ENCODE measurements at regions not wholly inside any gene's neighbourhood (a gene's known extent, or its start where the extent isn't known, plus 50 kb on each side); places are given as distances from the start of the nearest gene placed in this dataset.

DNA sequence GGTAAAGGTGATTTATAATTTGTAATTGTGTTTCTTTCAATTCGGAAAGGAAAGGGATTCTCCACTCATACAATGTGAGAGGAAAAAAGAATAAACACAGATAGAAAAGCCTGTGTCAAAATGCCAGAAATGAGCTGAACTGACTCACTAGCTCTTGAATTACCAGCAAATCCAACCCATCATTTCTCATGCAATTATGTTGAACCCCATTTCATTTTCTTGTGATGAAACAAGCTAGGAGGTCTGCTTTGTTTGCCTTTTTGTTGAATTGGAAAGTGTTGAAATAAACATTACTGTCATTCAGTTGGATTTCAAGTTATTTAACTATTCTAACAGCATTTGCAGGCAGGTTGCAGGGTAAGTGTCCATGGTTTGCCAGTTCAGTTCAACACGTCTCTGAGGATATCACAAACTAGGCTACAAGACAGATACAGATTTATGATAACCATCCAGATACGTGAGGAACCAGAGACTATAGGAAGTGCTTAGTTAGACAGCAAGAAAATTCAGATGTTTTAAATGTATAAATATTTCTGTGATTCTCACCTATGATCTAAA lies 547.2 kb downstream of the MAT2B start:
- TF ChIP-seq, protein P1, sequence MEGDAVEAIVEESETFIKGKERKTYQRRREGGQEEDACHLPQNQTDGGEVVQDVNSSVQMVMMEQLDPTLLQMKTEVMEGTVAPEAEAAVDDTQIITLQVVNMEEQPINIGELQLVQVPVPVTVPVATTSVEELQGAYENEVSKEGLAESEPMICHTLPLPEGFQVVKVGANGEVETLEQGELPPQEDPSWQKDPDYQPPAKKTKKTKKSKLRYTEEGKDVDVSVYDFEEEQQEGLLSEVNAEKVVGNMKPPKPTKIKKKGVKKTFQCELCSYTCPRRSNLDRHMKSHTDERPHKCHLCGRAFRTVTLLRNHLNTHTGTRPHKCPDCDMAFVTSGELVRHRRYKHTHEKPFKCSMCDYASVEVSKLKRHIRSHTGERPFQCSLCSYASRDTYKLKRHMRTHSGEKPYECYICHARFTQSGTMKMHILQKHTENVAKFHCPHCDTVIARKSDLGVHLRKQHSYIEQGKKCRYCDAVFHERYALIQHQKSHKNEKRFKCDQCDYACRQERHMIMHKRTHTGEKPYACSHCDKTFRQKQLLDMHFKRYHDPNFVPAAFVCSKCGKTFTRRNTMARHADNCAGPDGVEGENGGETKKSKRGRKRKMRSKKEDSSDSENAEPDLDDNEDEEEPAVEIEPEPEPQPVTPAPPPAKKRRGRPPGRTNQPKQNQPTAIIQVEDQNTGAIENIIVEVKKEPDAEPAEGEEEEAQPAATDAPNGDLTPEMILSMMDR (IDR thresholded peaks at IDR 0.05; ENCODE audit: insufficient read depth, low read length, poor library complexity, severe bottlenecking) = no peak
- TF ChIP-seq EZH2phosphoT487 (conservative IDR thresholded peaks at IDR 0.05; ENCODE audit: low read length) = no peak
- no peaks in the 10 kb centered on the region for H3K79me2 ChIP-seq (ENCODE audit: insufficient read depth, low read length)
- H3K9ac ChIP-seq (ENCODE audit: low read length) = no peak overlapping the region
- H3K36me3 ChIP-seq (ENCODE audit: low read length) = no peaks in the 10 kb centered on the region
- no peaks in the 10 kb centered on the region for H3K9me2 ChIP-seq (replicated peaks; ENCODE audit: insufficient read depth, low read length)
- H3F3A ChIP-seq (ENCODE audit: insufficient read depth) = no peaks in the 10 kb centered on the region
- no peaks in the 10 kb centered on the region for H3K9me3 ChIP-seq (ENCODE audit: insufficient read depth, low read length)
- no peak overlapping the region for H3K27ac ChIP-seq (ENCODE audit: low read depth, low read length)
- no peak overlapping the region for H3K4me2 ChIP-seq (ENCODE audit: low read depth, low read length, poor library complexity, severe bottlenecking)
- H4K20me1 ChIP-seq (ENCODE audit: low read depth, low read length) = no peaks in the 10 kb centered on the region
- no peak overlapping the region for H3K4me3 ChIP-seq (ENCODE audit: insufficient read depth, low read length, poor library complexity, severe bottlenecking)
- no peaks in the 10 kb centered on the region for H3K27me3 ChIP-seq (ENCODE audit: low read length)
- H2AFZ ChIP-seq (ENCODE audit: low read depth, low read length, severe bottlenecking) = no peak overlapping the region

- H3K4me2 ChIP-seq (ENCODE audit: low read depth, low read length, poor library complexity, severe bottlenecking) = no peak overlapping the region
- no peaks in the 10 kb centered on the region for H3K79me2 ChIP-seq (ENCODE audit: insufficient read depth, low read length)
- no peaks in the 10 kb centered on the region for H3K36me3 ChIP-seq (ENCODE audit: low read length)
- H3K9ac ChIP-seq (ENCODE audit: low read length) = no peak overlapping the region
- no peak overlapping the region for H2AFZ ChIP-seq (ENCODE audit: low read depth, low read length, severe bottlenecking)
- TF ChIP-seq EZH2phosphoT487 (conservative IDR thresholded peaks at IDR 0.05; ENCODE audit: low read length) = no peak
- TF ChIP-seq, protein P1 (IDR thresholded peaks at IDR 0.05; ENCODE audit: insufficient read depth, low read length, poor library complexity, severe bottlenecking) = no peak
- no peaks in the 10 kb centered on the region for H3K9me3 ChIP-seq (ENCODE audit: insufficient read depth, low read length)
- H3K27ac ChIP-seq (ENCODE audit: low read depth, low read length) = no peak overlapping the region
- H3K9me2 ChIP-seq (replicated peaks; ENCODE audit: insufficient read depth, low read length) = no peaks in the 10 kb centered on the region
- H3K4me3 ChIP-seq (ENCODE audit: insufficient read depth, low read length, poor library complexity, severe bottlenecking) = no peak overlapping the region
- H3K27me3 ChIP-seq (ENCODE audit: low read length) = no peaks in the 10 kb centered on the region
- no peaks in the 10 kb centered on the region for H3F3A ChIP-seq (ENCODE audit: insufficient read depth)
- H4K20me1 ChIP-seq (ENCODE audit: low read depth, low read length) = no peaks in the 10 kb centered on the region
Observed at GRCh38 chr5:164053123-164053522, 547.7 kb downstream of the MAT2B start.

DNA sequence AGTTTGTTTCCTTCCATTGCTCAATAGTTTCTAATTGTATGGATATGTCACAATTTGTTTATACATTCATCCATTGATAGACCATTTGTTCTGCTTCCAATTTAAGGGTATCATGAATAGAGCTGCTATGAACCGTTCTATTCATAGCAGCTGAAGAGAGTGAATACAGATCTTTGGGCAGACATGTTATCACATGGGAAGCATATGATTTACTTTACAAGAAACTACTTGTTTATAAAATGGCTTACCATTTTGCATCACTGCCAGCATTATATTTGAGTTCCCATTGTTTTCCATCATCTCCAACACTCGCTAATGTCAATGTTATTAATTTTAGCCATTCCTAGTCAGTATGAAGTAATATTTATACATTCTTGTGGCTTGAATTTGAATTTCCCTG lies 549.0 kb downstream of the MAT2B start:
- no peaks in the 10 kb centered on the region for H3K27me3 ChIP-seq (ENCODE audit: low read length)
- no peak overlapping the region for H3K27ac ChIP-seq (ENCODE audit: low read depth, low read length)
- no peak for TF ChIP-seq EZH2phosphoT487 (conservative IDR thresholded peaks at IDR 0.05; ENCODE audit: low read length)
- TF ChIP-seq, protein P1 (IDR thresholded peaks at IDR 0.05; ENCODE audit: insufficient read depth, low read length, poor library complexity, severe bottlenecking) = no peak

More for the DNA sequence above, 549.0 kb downstream of the MAT2B start:
- Histone ChIP-seq H3K9me3 (ENCODE audit: insufficient read depth, low read length) (no peaks in the 10 kb centered on the region), H3K36me3 (ENCODE audit: low read length) (no peaks in the 10 kb centered on the region), H3K79me2 (ENCODE audit: insufficient read depth, low read length) (no peaks in the 10 kb centered on the region), H4K20me1 (ENCODE audit: low read depth, low read length) (no peaks in the 10 kb centered on the region), H2AFZ (ENCODE audit: low read depth, low read length, severe bottlenecking) (no peak overlapping the region), H3K9me2 (replicated peaks; ENCODE audit: insufficient read depth, low read length) (no peaks in the 10 kb centered on the region), H3K9ac (ENCODE audit: low read length) (no peak overlapping the region), H3F3A (ENCODE audit: insufficient read depth) (no peaks in the 10 kb centered on the region), H3K4me2 (ENCODE audit: low read depth, low read length, poor library complexity, severe bottlenecking) (no peak overlapping the region), H3K4me3 (ENCODE audit: insufficient read depth, low read length, poor library complexity, severe bottlenecking) (no peak overlapping the region)

All from SU-DHL-6 (cell line).